ENCODE measurements at regions not wholly inside any gene's neighbourhood (a gene's known extent, or its start where the extent isn't known, plus 50 kb on each side); places are given as distances from the start of the nearest gene placed in this dataset.

DNA sequence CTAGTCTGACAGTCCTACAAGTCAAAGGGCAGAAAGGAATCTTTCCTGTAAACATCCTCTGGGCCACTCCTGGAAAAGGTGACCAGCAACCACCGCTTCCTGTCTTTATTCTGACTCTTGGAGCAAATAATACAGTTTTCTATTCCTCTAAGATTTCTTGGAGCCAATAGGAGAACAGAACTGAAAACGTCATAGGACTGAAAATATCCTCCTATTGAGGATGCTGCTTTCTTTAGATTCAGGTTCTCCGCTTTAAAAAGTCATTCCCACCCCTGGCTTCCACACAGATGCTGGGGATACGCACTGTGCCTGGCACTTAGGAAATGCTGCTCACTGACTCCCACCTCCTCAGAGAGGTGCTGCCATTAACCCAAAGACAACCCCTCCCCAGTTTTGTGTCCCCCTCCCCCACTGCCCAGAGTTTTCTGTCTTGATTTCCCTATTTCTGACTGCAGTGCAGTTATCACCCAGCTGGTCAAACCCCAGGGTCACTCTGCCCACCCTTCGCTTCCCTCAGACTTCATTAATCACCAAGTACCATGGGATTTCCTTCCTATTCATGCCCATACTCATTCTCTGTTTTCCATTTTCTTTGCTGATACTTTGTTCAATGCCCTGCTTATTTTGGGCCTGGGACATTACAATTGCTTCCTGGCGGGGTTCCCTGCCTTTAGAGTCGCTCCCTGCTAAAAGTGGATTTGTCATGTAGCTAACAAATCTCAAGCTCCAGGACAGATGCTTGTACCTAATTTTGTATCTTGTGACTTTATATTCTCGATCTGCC, 82.1 kb upstream of the ARHGAP29 start:
- TF ChIP-seq, protein P1, sequence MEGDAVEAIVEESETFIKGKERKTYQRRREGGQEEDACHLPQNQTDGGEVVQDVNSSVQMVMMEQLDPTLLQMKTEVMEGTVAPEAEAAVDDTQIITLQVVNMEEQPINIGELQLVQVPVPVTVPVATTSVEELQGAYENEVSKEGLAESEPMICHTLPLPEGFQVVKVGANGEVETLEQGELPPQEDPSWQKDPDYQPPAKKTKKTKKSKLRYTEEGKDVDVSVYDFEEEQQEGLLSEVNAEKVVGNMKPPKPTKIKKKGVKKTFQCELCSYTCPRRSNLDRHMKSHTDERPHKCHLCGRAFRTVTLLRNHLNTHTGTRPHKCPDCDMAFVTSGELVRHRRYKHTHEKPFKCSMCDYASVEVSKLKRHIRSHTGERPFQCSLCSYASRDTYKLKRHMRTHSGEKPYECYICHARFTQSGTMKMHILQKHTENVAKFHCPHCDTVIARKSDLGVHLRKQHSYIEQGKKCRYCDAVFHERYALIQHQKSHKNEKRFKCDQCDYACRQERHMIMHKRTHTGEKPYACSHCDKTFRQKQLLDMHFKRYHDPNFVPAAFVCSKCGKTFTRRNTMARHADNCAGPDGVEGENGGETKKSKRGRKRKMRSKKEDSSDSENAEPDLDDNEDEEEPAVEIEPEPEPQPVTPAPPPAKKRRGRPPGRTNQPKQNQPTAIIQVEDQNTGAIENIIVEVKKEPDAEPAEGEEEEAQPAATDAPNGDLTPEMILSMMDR (conservative IDR thresholded peaks at IDR 0.05; ENCODE audit: low read depth, low read length): no peak
- no peak overlapping the region for H3K4me3 ChIP-seq (ENCODE audit: low read depth, low read length)
- no peak for DNase-seq (ENCODE audit: low read depth)

DNA sequence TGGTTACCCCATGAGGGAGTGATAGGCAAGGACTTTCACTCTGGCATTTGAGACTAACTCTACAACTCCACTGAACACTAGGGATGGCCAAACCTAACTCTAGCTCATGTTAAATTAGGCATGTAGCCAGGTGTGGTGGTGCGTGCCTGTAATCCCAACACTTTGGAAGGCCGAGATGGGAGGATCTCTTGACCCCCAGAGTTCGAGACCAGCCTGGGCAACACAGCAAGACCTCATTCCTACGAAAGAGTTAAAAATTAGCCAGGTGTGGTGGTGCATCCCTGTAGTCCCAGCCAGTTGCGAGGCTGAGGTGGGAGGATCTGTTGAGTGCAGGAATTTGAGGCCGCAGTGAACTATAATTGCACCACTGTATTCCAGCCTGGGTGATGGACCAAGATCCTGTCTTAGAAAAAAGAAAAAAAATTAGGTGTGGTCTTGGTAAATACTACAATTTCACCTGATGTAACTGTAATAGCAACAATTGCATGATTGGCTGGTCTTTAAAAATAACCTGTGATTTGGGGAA, 81.2 kb upstream of the ARHGAP29 start:
- TF ChIP-seq, protein P1 (conservative IDR thresholded peaks at IDR 0.05; ENCODE audit: low read depth, low read length): no peak
- H3K4me3 ChIP-seq (ENCODE audit: low read depth, low read length): no peak overlapping the region
- DNase-seq (ENCODE audit: low read depth): no peak

DNA sequence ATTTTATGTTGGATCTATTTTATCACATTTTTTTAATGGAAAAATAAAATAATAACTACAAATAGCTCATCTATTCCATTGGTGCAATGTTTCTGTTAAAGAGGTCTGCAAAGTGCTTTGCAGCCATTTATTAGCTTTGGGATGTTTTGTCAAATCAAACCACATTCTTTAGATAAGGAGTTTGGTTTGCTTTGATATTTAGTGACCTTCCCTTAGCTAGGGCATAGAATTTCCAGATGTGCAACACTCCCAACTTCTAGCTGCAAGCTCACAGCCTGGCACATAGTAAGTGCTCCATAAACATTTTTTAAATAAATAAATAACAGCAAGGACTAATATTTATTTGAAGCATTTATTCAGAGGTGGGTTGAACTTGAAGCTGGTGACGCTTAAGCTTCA, 80.4 kb upstream of the ARHGAP29 start:
- DNase-seq (ENCODE audit: low read depth): no peak
- H3K4me3 ChIP-seq (ENCODE audit: low read depth, low read length): no peak overlapping the region
- TF ChIP-seq, protein P1 (conservative IDR thresholded peaks at IDR 0.05; ENCODE audit: low read depth, low read length): no peak

DNA sequence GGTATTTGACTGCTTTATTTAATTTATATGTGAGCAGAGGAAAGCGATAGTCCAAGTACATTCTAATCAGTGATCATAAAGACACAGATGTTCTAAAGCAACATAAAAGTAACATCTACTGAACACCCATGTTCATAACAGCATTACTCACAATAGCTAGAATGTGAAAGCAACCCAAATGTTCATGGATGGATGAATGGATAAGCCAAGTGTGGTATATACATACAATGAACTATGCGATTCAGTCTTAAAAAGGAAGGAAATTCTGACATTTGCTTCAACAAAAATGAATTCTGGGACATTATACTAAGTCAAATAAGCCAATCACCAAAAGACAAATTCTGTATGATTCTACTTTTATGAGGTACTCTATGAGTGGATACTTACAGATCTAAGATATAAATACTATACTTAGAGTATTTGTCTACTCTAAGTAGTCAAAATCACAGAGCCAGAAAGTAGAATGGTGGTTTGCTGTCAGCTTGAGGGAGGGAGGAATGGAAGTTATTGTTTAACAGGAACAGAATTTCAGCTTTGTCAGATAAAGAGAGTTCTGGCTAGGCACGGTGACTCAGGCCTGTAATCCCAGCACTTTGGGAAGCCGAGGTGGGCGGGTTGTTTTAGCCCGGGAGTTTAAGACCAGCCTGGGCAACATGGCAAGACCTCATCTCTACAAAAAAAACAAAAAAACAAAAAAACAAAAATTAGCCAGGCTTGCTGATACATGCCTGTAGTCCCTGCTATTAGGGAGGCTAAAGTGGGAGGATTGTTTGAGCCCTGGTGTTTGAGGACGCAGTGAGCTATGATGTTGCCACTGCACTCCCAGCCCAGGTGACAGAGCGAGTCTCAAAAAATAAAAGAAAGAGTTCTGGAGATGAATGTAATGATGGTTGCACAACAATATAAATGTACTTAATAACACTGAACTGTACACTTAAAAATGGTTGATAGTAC, 79.7 kb upstream of the ARHGAP29 start:
- TF ChIP-seq, protein P1 (conservative IDR thresholded peaks at IDR 0.05; ENCODE audit: low read depth, low read length): no peak
- no peak overlapping the region for H3K4me3 ChIP-seq (ENCODE audit: low read depth, low read length)
- no peak for DNase-seq (ENCODE audit: low read depth)

DNA sequence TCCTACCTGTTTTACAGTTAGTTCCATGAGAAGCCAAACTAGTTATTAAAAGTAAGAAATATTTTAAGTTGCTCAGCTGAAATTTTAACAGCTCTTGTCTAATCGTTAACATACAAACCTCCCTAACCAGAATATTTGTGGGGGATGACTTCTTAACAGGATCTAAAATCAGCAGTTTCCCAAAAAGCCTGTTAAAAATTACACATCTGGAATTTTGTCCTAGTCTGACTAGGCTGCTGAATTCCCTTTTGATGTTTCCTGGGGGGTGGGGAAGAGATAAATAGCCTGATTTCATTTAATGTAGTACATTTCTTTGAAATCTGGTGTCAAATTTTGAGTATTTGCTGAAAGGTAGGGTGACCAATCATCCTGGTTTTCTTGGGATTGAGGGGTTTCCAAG, 78.8 kb upstream of the ARHGAP29 start:
- TF ChIP-seq, protein P1 (conservative IDR thresholded peaks at IDR 0.05; ENCODE audit: low read depth, low read length): no peak
- no peak overlapping the region for H3K4me3 ChIP-seq (ENCODE audit: low read depth, low read length)
- no peak for DNase-seq (ENCODE audit: low read depth)

DNA sequence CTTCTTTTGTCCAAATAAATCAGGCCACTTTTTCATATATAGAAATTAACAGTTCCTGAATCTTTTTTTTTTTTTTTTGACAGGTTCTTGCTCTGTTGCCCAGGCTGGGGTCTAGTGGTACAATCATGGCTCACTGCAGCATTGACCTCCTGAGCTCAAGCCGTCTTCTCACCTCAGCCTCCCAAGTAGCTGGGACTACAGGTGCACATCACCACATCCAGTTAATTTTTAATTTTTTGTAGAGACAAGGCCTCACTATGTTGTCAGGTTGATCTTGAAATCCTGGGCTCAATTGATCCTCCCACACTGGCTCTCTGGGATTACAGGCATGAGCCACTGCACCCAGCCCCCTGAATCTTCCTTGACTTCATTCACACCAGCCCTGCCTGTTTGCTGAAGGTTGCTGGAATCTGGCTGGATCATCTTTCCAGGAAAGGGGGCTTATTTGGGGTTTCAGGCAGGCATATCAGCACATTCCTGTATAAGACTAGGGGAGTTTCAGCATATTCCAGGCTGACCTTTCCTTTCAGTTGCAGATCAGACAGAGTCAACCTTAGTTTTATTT, 78.2 kb upstream of the ARHGAP29 start:
- H3K4me3 ChIP-seq (ENCODE audit: low read depth, low read length): no peak overlapping the region
- no peak for DNase-seq (ENCODE audit: low read depth)
- TF ChIP-seq, protein P1 (conservative IDR thresholded peaks at IDR 0.05; ENCODE audit: low read depth, low read length): no peak
